ENCODE measurements at regions not wholly inside any gene's neighbourhood (a gene's known extent, or its start where the extent isn't known, plus 50 kb on each side); places are given as distances from the start of the nearest gene placed in this dataset.

DNA sequence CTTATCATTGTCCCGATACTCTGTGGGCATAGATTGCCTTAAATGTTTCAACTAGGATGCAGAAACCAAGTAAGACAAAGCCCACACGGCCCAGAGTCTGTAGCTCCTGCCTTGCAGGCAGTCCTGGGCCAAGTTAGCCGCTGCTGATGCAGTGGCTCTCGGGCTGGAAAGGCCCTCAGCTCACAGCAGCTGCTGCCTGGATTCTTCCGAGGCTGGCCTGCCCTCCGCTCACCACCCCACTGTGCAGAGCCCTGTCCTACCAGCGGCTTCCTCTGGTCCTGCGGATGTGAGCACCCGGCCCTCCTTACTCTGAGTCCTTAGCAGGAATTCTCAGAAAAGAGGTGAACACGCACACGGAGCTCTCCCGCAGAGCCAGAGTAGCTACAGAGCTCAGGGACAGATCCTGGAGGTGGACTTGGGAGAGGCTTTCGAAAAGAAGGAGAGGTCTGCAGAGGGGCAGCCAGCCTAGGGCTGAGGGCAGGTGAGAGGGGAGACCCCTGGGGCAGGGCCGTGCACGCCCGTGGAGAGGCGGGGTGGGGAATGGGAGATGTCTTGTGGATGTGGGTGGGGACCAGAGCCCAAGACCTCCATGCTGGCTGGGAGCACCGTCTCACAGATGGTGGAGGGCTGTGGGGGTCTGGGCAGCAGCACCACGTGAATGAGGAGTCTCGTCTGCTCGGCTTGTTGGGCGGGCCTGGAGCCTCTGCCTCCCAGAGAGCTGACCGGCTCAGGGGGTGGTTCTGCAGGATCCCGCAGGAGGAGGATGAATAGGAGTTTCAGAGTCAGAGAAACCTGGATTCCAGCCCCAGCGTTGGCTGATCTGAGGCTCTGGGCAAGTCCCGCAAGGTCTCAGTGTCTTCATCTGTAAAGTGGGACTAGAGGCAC lies 117.4 kb upstream of the B3GAT1 start:
- Histone ChIP-seq H3K27ac (ENCODE audit: low read depth, low read length) (no peak overlapping the region), H3K4me2 (ENCODE audit: insufficient read depth, low read length) (no peak overlapping the region), H3K4me1 (ENCODE audit: insufficient read depth, low read length) (no peaks in the 10 kb centered on the region), H3K27me3 (ENCODE audit: insufficient read depth, low read length) (no peaks in the 10 kb centered on the region), H2AFZ (ENCODE audit: low read length) (no peak overlapping the region), H3K9me3 (ENCODE audit: low read depth, low read length) (peaks cover 2% of the 10 kb centered on the region), H4K20me1 (ENCODE audit: insufficient read depth, low read length) (no peaks in the 10 kb centered on the region), H3K79me2 (ENCODE audit: insufficient read depth, low read length) (no peaks in the 10 kb centered on the region), H3K36me3 (ENCODE audit: insufficient read depth, low read length) (no peaks in the 10 kb centered on the region), H3K4me3 (ENCODE audit: insufficient read depth, low read length) (no peak overlapping the region)
- TF ChIP-seq, protein P1, sequence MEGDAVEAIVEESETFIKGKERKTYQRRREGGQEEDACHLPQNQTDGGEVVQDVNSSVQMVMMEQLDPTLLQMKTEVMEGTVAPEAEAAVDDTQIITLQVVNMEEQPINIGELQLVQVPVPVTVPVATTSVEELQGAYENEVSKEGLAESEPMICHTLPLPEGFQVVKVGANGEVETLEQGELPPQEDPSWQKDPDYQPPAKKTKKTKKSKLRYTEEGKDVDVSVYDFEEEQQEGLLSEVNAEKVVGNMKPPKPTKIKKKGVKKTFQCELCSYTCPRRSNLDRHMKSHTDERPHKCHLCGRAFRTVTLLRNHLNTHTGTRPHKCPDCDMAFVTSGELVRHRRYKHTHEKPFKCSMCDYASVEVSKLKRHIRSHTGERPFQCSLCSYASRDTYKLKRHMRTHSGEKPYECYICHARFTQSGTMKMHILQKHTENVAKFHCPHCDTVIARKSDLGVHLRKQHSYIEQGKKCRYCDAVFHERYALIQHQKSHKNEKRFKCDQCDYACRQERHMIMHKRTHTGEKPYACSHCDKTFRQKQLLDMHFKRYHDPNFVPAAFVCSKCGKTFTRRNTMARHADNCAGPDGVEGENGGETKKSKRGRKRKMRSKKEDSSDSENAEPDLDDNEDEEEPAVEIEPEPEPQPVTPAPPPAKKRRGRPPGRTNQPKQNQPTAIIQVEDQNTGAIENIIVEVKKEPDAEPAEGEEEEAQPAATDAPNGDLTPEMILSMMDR (IDR thresholded peaks at IDR 0.05; ENCODE audit: extremely low read depth, low read depth, low read length) = no peak
- peak; percentile 70 for DNase-seq (ENCODE audit: insufficient read length, low spot score, missing footprints)

DNA sequence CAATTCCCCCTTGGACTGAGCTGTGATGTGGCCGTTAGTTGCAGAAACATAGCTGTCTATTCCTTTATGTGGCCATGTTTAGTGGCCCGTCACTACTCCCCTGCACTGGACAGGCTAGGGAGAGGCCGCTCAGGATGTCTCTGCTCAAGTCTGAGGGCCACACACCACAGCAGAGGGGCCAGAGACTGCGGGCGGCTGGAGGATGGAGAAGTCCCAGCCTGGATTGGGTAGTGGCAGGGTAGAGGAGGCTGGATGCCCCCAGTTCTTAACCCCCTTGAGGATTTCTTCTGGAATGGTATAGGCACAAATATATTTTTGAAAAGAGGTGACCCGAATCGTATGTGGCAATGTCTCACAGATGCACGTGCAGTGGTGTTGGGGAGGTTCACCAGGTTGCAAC lies 116.4 kb upstream of the B3GAT1 start:
- Histone ChIP-seq H3K36me3 (ENCODE audit: insufficient read depth, low read length) (no peaks in the 10 kb centered on the region), H3K4me2 (ENCODE audit: insufficient read depth, low read length) (no peak overlapping the region), H3K4me1 (ENCODE audit: insufficient read depth, low read length) (no peaks in the 10 kb centered on the region), H3K27ac (ENCODE audit: low read depth, low read length) (no peak overlapping the region), H3K79me2 (ENCODE audit: insufficient read depth, low read length) (no peaks in the 10 kb centered on the region), H3K9me3 (ENCODE audit: low read depth, low read length) (peaks cover 2% of the 10 kb centered on the region), H2AFZ (ENCODE audit: low read length) (no peak overlapping the region), H4K20me1 (ENCODE audit: insufficient read depth, low read length) (no peaks in the 10 kb centered on the region), H3K27me3 (ENCODE audit: insufficient read depth, low read length) (no peaks in the 10 kb centered on the region), H3K4me3 (ENCODE audit: insufficient read depth, low read length) (no peak overlapping the region)
- TF ChIP-seq, protein P1 (IDR thresholded peaks at IDR 0.05; ENCODE audit: extremely low read depth, low read depth, low read length) = no peak
- DNase-seq (ENCODE audit: insufficient read length, low spot score, missing footprints) = peak; percentile 62

DNA sequence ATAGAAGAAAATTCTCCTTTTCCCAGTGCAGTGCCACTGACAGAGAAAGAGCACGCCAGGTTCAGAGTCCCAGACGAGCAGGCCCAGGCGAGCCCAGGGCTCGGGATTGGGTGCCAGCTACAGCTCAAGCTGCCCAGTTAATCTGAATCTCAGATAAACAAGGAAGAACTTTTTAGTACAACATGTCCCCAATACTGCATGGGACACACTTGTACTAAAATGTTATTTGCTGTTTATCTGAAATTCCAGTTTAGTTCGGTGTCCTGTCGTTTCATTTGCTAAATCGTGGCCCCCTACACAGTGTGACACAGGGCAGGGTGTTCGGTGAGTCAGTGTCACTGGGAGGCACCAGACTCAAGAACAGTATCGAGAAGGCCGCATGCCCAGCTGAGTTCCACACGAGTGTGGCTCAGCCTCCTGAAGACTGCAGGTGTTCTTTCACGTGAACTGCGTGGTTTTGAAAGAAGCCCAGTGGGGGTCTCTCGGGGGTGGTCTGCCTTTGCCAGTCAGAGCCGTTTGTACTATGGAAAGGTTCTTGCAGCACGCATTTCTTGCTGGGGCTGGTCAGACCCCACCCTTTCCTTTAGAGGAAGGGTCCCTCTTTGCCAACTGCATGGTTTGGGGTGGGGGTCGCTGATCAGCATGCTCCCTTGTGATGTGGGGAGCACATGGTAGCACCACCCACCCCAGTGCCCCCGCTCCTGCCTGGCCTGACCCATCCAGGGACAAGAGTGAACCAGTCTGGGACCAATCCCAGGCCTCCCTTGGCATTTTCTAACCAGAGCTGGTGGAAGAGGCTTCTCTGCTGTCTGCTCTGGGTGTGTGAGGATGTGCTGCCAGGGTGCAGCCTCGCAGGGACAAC lies 115.6 kb upstream of the B3GAT1 start:
- H2AFZ ChIP-seq (ENCODE audit: low read length) = no peak overlapping the region
- no peaks in the 10 kb centered on the region for H4K20me1 ChIP-seq (ENCODE audit: insufficient read depth, low read length)
- H3K9me3 ChIP-seq (ENCODE audit: low read depth, low read length) = peaks cover 2% of the 10 kb centered on the region
- no peaks in the 10 kb centered on the region for H3K27me3 ChIP-seq (ENCODE audit: insufficient read depth, low read length)
- DNase-seq (ENCODE audit: insufficient read length, low spot score, missing footprints) = peak; percentile 68
- no peaks in the 10 kb centered on the region for H3K4me1 ChIP-seq (ENCODE audit: insufficient read depth, low read length)
- no peaks in the 10 kb centered on the region for H3K36me3 ChIP-seq (ENCODE audit: insufficient read depth, low read length)
- H3K79me2 ChIP-seq (ENCODE audit: insufficient read depth, low read length) = no peaks in the 10 kb centered on the region
- H3K27ac ChIP-seq (ENCODE audit: low read depth, low read length) = no peak overlapping the region
- TF ChIP-seq, protein P1 (IDR thresholded peaks at IDR 0.05; ENCODE audit: extremely low read depth, low read depth, low read length) = no peak
- H3K4me3 ChIP-seq (ENCODE audit: insufficient read depth, low read length) = no peak overlapping the region
- H3K4me2 ChIP-seq (ENCODE audit: insufficient read depth, low read length) = no peak overlapping the region

All from osteoblast (primary cell).